OCI-LY7 (cell line): ENCODE measurements at regions not wholly inside any gene's neighbourhood (a gene's known extent, or its start where the extent isn't known, plus 50 kb on each side); places are given as distances from the start of the nearest gene placed in this dataset.
A peak's percentile ranks its signal among the peaks of the same experiment; 100 is the strongest.
"Not testable (repeated sequence)": the region's sequence is repeated elsewhere in the genome, so short reads cannot be mapped to it uniquely, and the experiment has no call there.

Source experiments
- BruUV-seq: library from RNA; stranded (reverse); fragments of 400-500 nt; replicated peaks from 2 replicates; lab custom pipeline; 2021; lab: Mats Ljungman, UMichigan
- CTCF ChIA-PET: fragments of 300-600 bp; sonication (Branson Sonifier 250); formaldehyde crosslinking; loops from one replicate; lab custom pipeline; 2022; ENCODE audit warnings: antibody characterized with exemption; ENCODE audit not compliant: unreplicated experiment; lab: Charles Lee
- POLR2A ChIA-PET: fragments of 300-600 bp; sonication (Branson Sonifier 250); formaldehyde crosslinking; loops from one replicate; lab custom pipeline; 2022; ENCODE audit warnings: antibody characterized with exemption; lab: Charles Lee
- DNase-seq: peaks from one replicate; pipeline ENCODE4 v3.0.0-alpha.2; 2015; ENCODE audit warnings: low spot score
- H2AFZ ChIP-seq: fragments of 200-600 bp; sonication (generic), shearing (Covaris generic); 2 replicates; pipeline ENCODE4 v1.6.1; 2014; ENCODE audit warnings: mild to moderate bottlenecking, antibody characterized with exemption, low read length, moderate library complexity
- H3K27ac ChIP-seq: fragments of 200-600 bp; sonication (generic); 2 replicates; pipeline ENCODE4 v1.5.1; 2014; ENCODE audit warnings: mixed run types, low read depth, mild to moderate bottlenecking, moderate library complexity, low read length, inconsistent platforms; ENCODE audit not compliant: poor library complexity, severe bottlenecking
- H3K36me3 ChIP-seq: fragments of 200-600 bp; sonication (generic); 2 replicates; pipeline ENCODE4 v1.6.1; 2014; ENCODE audit warnings: mild to moderate bottlenecking, antibody characterized with exemption, low read length, moderate library complexity, mixed read lengths; ENCODE audit not compliant: insufficient read depth
- H3K4me1 ChIP-seq: fragments of 200-600 bp; sonication (generic); 2 replicates; pipeline ENCODE4 v1.5.1; 2014; ENCODE audit warnings: mild to moderate bottlenecking, low read length; ENCODE audit not compliant: insufficient read depth, poor library complexity, severe bottlenecking
- H3K4me2 ChIP-seq: fragments of 200-600 bp; sonication (generic); 2 replicates; pipeline ENCODE4 v1.6.1; 2014; ENCODE audit warnings: mild to moderate bottlenecking, low read length
- H3K4me3 ChIP-seq: fragments of 200-600 bp; sonication (generic); 2 replicates; pipeline ENCODE4 v1.5.1; 2014; ENCODE audit warnings: mild to moderate bottlenecking, low read depth, low read length; ENCODE audit not compliant: poor library complexity, severe bottlenecking
- H3K79me2 ChIP-seq: fragments of 200-600 bp; sonication (generic); 2 replicates; pipeline ENCODE4 v1.6.1; 2016; ENCODE audit warnings: low read depth, mild to moderate bottlenecking, low read length, moderate library complexity, mixed read lengths; ENCODE audit not compliant: insufficient read depth
- H3K9me2 ChIP-seq: fragments of 200-600 bp; sonication (generic); 2 replicates; pipeline ENCODE4 v1.6.1; 2016; ENCODE audit warnings: mild to moderate bottlenecking, low read length, mixed read lengths; ENCODE audit not compliant: insufficient read depth
- H3K9me3 ChIP-seq: fragments of 200-600 bp; sonication (generic); 2 replicates; pipeline ENCODE4 v1.6.1; 2014; ENCODE audit warnings: mild to moderate bottlenecking, mixed run types, low read length, mixed read lengths
- H4K20me1 ChIP-seq: fragments of 200-600 bp; sonication (generic); 2 replicates; pipeline ENCODE4 v1.6.1; 2014; ENCODE audit warnings: mild to moderate bottlenecking, antibody characterized with exemption, low read length, moderate library complexity, mixed read lengths; ENCODE audit not compliant: insufficient read depth
- CTCF ChIP-seq: fragments of 200-600 bp; sonication (generic); conservative IDR thresholded peaks from 2 replicates; pipeline ENCODE4 v1.5.1; 2014; ENCODE audit warnings: mild to moderate bottlenecking, antibody characterized with exemption, low read length, moderate library complexity, mixed read lengths
- intact Hi-C: fragments of 100-400 bp; cut with micrococcal nuclease; formaldehyde crosslinking; loops from one replicate; pipeline ENCODE4 v1.10.0; 2022; ENCODE audit not compliant: unreplicated experiment

GRCh38 chr12:8354741-8355140 is 101.0 kb upstream of the CLEC6A start:
- H4K20me1 ChIP-seq, H3K4me1 ChIP-seq, H3K27ac ChIP-seq, POLR2A ChIA-PET, CTCF ChIA-PET, H3K9me2 ChIP-seq, H3K9me3 ChIP-seq, H3K79me2 ChIP-seq, H3K4me3 ChIP-seq, H3K36me3 ChIP-seq, H2AFZ ChIP-seq, DNase-seq, H3K4me2 ChIP-seq, intact Hi-C loops, BruUV-seq: not testable (repeated sequence)

- POLR2A ChIA-PET, H3K79me2 ChIP-seq, H3K27ac ChIP-seq, H3K36me3 ChIP-seq, H3K4me1 ChIP-seq, H4K20me1 ChIP-seq, H3K9me3 ChIP-seq, DNase-seq, CTCF ChIA-PET, H3K9me2 ChIP-seq, H3K4me3 ChIP-seq, H2AFZ ChIP-seq, H3K4me2 ChIP-seq, intact Hi-C loops, BruUV-seq: not testable (repeated sequence)
Observed at GRCh38 chr12:8355531-8355930, 100.2 kb upstream of the CLEC6A start.

- H3K9me2 ChIP-seq, H3K27ac ChIP-seq, H3K4me3 ChIP-seq, H4K20me1 ChIP-seq, CTCF ChIA-PET, H3K4me1 ChIP-seq, H3K79me2 ChIP-seq, H2AFZ ChIP-seq, POLR2A ChIA-PET, H3K36me3 ChIP-seq, H3K4me2 ChIP-seq, DNase-seq, H3K9me3 ChIP-seq, BruUV-seq: not testable (repeated sequence)
- 0 out of 2 replicates have a peak, but pooled peaks have one; percentile 22 for TF ChIP-seq CTCF
- intact Hi-C loops = loop anchor here (10.0 kb wide), 1 partner anchor 79 kb away; no protein-coding TSS in a partner anchor
Observed at GRCh38 chr12:8373744-8374143, 82.0 kb upstream of the CLEC6A start.

GRCh38 chr12:8375122-8375521 is 80.6 kb upstream of the CLEC6A start:
- H3K4me3 ChIP-seq, H2AFZ ChIP-seq, H3K9me2 ChIP-seq, CTCF ChIA-PET, H3K27ac ChIP-seq, DNase-seq, H3K9me3 ChIP-seq, H3K4me1 ChIP-seq, BruUV-seq, POLR2A ChIA-PET, H3K79me2 ChIP-seq, H4K20me1 ChIP-seq, H3K4me2 ChIP-seq, H3K36me3 ChIP-seq: not testable (repeated sequence)
- intact Hi-C loops = loop anchor here (10.0 kb wide), 1 partner anchor 80 kb away; no protein-coding TSS in a partner anchor

- H3K4me1 ChIP-seq, BruUV-seq, POLR2A ChIA-PET, H3K36me3 ChIP-seq, H3K79me2 ChIP-seq, H3K4me2 ChIP-seq, H2AFZ ChIP-seq, CTCF ChIA-PET, DNase-seq, H3K9me2 ChIP-seq, H3K4me3 ChIP-seq, H4K20me1 ChIP-seq, H3K27ac ChIP-seq, H3K9me3 ChIP-seq: not testable (repeated sequence)
- intact Hi-C loops = loop anchor here (10.0 kb wide), 1 partner anchor 83 kb away; no protein-coding TSS in a partner anchor
Observed at GRCh38 chr12:8377756-8378155, 78.0 kb upstream of the CLEC6A start.

- H2AFZ ChIP-seq, H3K9me3 ChIP-seq, H3K4me2 ChIP-seq, POLR2A ChIA-PET, H3K79me2 ChIP-seq, H3K4me3 ChIP-seq, H3K36me3 ChIP-seq, H3K4me1 ChIP-seq, H4K20me1 ChIP-seq, DNase-seq, BruUV-seq, CTCF ChIA-PET, H3K9me2 ChIP-seq, intact Hi-C loops, H3K27ac ChIP-seq: not testable (repeated sequence)
Observed at GRCh38 chr12:8382556-8382955, 73.2 kb upstream of the CLEC6A start.
